ENCODE measurements at regions not wholly inside any gene's neighbourhood (a gene's known extent, or its start where the extent isn't known, plus 50 kb on each side); places are given as distances from the start of the nearest gene placed in this dataset.

- Mint-ChIP-seq H3K27ac (no peak overlapping the region), H3K9me3 (ENCODE audit: insufficient read depth) (no peaks in the 10 kb centered on the region), H3K4me3 (no peak overlapping the region), H3K4me1 (no peaks in the 10 kb centered on the region), H3K27me3 (no peaks in the 10 kb centered on the region)
- no peaks in the 10 kb centered on the region for H3K9me3 ChIP-seq (ENCODE audit: control extremely low read depth in 1 of 3, control insufficient read depth in 2 of 3, insufficient read depth in 1 of 3, low read length in 2 of 3)
- no peak overlapping the region for H3K4me3 ChIP-seq (ENCODE audit: control extremely low read depth in 1 of 5, extremely low read depth in 1 of 5, insufficient read depth in 1 of 5, low read depth in 2 of 5, low read length in 4 of 5)
- H4K20me1 ChIP-seq (ENCODE audit: control insufficient read depth, insufficient read depth, low read length, poor library complexity, severe bottlenecking), result no peaks in the 10 kb centered on the region
- ATAC-seq (ENCODE audit: low read depth) (no peak), DNase-seq (no peak)
- H3K4me2 ChIP-seq (replicated peaks; ENCODE audit: low read depth, low read length, poor library complexity, severe bottlenecking), result no peak overlapping the region
- no peaks in the 10 kb centered on the region for H3K79me2 ChIP-seq (ENCODE audit: control insufficient read depth, insufficient read depth, low read length)
- intact Hi-C loops (cut with micrococcal nuclease), result no loop called here
- CTCF ChIA-PET, result no interaction called here
- H3K36me3 ChIP-seq (replicated peaks in 1 of 2; ENCODE audit: control extremely low read depth in 1 of 2, control insufficient read depth in 1 of 2, extremely low read depth in 1 of 2, insufficient read depth in 2 of 2, low read length in 1 of 2), result no peaks in the 10 kb centered on the region
- H3K27me3 ChIP-seq (replicated peaks in 1 of 4; ENCODE audit: control extremely low read depth in 1 of 4, control insufficient read depth in 3 of 4, insufficient read depth in 4 of 4, low read length in 3 of 4), result no peaks in the 10 kb centered on the region
- POLR2A ChIA-PET, result no interaction called here
- no peak overlapping the region for H3K27ac ChIP-seq (ENCODE audit: low read length in 2 of 2)
- no peak overlapping the region for H3K9ac ChIP-seq (ENCODE audit: low read length)
- H2AFZ ChIP-seq (ENCODE audit: insufficient read depth, low read depth, low read length, poor library complexity, severe bottlenecking), result no peak overlapping the region
- whole genome bisulfite sequencing (ENCODE audit: insufficient coverage), result 98% methylated on average over 9 of the region's 11 CpGs
- no peaks in the 10 kb centered on the region for H3K4me1 ChIP-seq (ENCODE audit: control insufficient read depth in 2 of 2, insufficient read depth in 2 of 2, low read length in 2 of 2)
- TF ChIP-seq EZH2 (IDR thresholded peaks at IDR 0.05; ENCODE audit: borderline replicate concordance, insufficient read depth, low read depth, low read length, poor library complexity, severe bottlenecking) (no peak), CTCF (IDR thresholded peaks at IDR 0.05) (no peak)
Observed at GRCh38 chr2:120822933-120823332, 87.3 kb downstream of the GLI2 start.

- no peak for TF ChIP-seq EZH2 (IDR thresholded peaks at IDR 0.05; ENCODE audit: borderline replicate concordance, insufficient read depth, low read depth, low read length, poor library complexity, severe bottlenecking)
- no peak for TF ChIP-seq CTCF (IDR thresholded peaks at IDR 0.05)
- CTCF ChIA-PET, result no interaction called here
Observed at GRCh38 chr2:120823551-120823950, 87.9 kb downstream of the GLI2 start.

More at GRCh38 chr2:120823551-120823950, 87.9 kb downstream of the GLI2 start:
- Histone ChIP-seq H3K27ac (ENCODE audit: low read length in 2 of 2) (no peak overlapping the region), H2AFZ (ENCODE audit: insufficient read depth, low read depth, low read length, poor library complexity, severe bottlenecking) (no peak overlapping the region), H4K20me1 (ENCODE audit: control insufficient read depth, insufficient read depth, low read length, poor library complexity, severe bottlenecking) (no peaks in the 10 kb centered on the region), H3K4me1 (ENCODE audit: control insufficient read depth in 2 of 2, insufficient read depth in 2 of 2, low read length in 2 of 2) (no peaks in the 10 kb centered on the region), H3K9ac (ENCODE audit: low read length) (no peak overlapping the region), H3K9me3 (ENCODE audit: control extremely low read depth in 1 of 3, control insufficient read depth in 2 of 3, insufficient read depth in 1 of 3, low read length in 2 of 3) (no peaks in the 10 kb centered on the region), H3K4me2 (replicated peaks; ENCODE audit: low read depth, low read length, poor library complexity, severe bottlenecking) (no peak overlapping the region), H3K27me3 (replicated peaks in 1 of 4; ENCODE audit: control extremely low read depth in 1 of 4, control insufficient read depth in 3 of 4, insufficient read depth in 4 of 4, low read length in 3 of 4) (no peaks in the 10 kb centered on the region), H3K79me2 (ENCODE audit: control insufficient read depth, insufficient read depth, low read length) (no peaks in the 10 kb centered on the region), H3K4me3 (ENCODE audit: control extremely low read depth in 1 of 5, extremely low read depth in 1 of 5, insufficient read depth in 1 of 5, low read depth in 2 of 5, low read length in 4 of 5) (no peak overlapping the region), H3K36me3 (replicated peaks in 1 of 2; ENCODE audit: control extremely low read depth in 1 of 2, control insufficient read depth in 1 of 2, extremely low read depth in 1 of 2, insufficient read depth in 2 of 2, low read length in 1 of 2) (no peaks in the 10 kb centered on the region)
- WGBS (ENCODE audit: insufficient coverage), result 96% methylated on average over 8 of the region's 10 CpGs
- POLR2A ChIA-PET, result no interaction called here
- Mint-ChIP-seq H3K27ac (no peak overlapping the region), H3K27me3 (no peaks in the 10 kb centered on the region), H3K9me3 (ENCODE audit: insufficient read depth) (no peaks in the 10 kb centered on the region), H3K4me1 (no peaks in the 10 kb centered on the region), H3K4me3 (no peak overlapping the region)
- DNase-seq (no peak), ATAC-seq (ENCODE audit: low read depth) (no peak)
- intact Hi-C loops (cut with micrococcal nuclease), result no loop called here

All from B cell (primary cell).